GM19463 (cell line): ENCODE measurements at regions not wholly inside any gene's neighbourhood (a gene's known extent, or its start where the extent isn't known, plus 50 kb on each side); places are given as distances from the start of the nearest gene placed in this dataset.
"Not testable (repeated sequence)": the region's sequence is repeated elsewhere in the genome, so short reads cannot be mapped to it uniquely, and the experiment has no call there.

Experiments used
- ATAC-seq: cut with Tn5 transposase; IDR thresholded peaks from one replicate; pipeline ENCODE4 v1.9.1; 2021; ENCODE audit warnings: mild to moderate bottlenecking, moderate library complexity; ENCODE audit not compliant: unreplicated experiment

GRCh38 chr14:106062502-106063272 lies 536.3 kb downstream of the TMEM121 start:
- no peak for ATAC-seq

DNA sequence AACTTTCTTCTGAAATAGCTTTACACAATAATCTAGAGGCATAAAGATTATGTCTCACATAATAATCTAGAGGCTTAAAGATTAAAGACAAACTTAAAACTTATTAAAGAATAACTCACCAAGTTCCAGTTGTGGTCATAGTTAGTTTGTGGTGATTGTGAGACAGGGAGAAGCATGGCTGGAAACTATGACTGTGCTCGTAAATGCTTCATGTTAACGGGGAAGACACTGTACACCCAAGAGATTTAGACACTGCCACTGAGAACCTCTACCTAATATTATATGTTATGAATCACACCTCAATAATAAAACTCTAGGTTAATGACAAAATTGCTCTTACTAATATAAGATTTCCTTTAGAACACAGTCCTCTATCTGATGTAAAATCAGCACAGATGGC lies 541.6 kb downstream of the TMEM121 start:
- no peak for ATAC-seq

DNA sequence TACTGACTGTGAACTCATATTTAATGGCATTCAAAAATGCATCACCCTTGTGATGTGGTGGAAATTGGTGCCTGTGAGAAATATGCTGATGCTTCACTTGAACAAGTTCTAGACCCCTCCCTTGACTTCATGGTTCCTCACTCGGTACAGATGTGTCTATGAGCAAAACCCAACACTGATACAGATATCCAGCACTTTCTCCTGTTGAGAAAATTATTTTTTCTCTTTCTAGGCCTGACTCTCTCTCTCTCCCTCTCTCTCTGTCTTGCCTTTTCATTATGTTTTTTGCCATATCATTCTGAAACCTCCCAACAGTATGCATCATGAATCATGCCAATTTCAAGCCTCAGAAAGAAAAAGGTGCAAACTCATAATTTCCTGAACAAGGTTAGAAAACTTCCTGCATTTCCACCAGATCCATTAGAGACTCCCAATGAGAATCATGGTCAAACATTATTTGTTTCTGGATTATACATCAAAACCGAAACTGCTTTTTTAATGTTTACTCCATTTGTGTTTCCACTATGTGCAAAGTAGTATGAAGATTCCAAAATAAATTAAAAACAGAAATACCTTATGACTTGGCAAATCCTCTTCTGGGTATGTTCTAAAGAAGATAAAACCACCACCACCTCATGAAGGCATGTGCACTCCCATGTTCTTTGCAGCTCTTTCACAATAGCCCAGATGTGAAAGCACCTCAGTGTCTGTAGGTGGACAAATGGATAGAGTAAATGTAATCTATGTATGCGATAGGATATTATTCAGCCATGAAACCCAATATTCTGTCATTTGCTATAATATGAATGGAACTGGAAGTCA lies 543.6 kb downstream of the TMEM121 start:
- ATAC-seq: no peak

DNA sequence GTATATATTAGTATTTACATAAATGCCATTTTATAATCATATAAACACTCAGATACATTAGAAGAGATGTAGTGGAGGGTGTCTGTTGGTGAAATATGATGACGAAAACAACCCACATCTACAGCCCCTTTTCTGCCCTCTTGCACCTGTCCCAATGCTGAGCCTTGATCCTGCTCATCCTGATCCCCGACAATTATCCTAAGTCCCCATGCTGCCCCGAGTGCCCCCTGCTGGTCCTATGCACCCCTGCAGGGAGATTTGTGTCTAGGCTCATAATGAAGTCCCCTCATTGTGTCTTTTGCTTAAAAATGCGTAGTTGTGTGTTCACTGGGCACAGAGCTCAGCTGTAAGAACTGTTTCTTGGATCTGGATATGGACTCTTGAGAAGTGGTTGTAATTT lies 554.5 kb downstream of the TMEM121 start:
- no peak for ATAC-seq

DNA sequence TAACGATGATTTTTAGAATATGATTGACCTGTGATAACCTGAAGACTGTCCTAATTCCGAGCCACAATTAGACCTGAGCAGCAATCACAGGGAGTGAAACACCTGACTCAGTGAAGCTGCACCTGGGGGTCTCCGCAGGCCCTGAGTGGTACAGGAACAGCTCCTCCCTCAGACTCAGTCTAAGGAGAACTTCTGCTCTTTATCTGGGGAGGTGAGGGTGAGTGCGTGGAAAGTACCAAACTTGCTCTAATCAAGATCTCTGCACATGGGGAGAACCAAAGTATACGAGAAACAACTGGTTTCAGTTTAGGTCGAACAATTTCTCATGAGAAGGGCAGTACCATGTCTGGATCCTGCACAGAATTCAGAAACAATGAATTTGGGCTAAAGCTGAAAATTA lies 555.3 kb downstream of the TMEM121 start:
- not testable (repeated sequence) for ATAC-seq

- ATAC-seq: no peak
These were observed 556.7 kb downstream of the TMEM121 start for GRCh38 chr14:106083082-106083481.

DNA sequence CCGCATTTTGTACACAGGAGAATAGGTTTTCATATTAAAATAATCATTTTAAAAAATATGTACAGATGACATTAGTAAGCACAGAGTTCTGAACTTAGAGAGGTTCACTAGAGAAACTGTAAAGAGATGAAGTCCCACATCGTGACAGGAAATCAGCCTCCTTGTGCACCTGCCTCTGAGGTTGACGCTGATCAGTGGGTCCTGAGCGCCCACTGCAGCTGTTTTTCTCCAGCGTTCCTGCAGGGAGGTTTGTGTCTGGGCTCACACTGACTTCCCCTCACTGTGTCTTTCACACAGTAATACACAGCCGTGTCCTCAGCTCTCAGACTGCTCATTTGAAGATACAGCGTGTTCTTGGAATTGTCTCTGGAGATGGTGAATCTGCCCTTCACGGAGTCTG lies 561.5 kb downstream of the TMEM121 start:
- no peak for ATAC-seq

GRCh38 chr14:106088860-106089259 lies 562.5 kb downstream of the TMEM121 start:
- ATAC-seq: not testable (repeated sequence)

DNA sequence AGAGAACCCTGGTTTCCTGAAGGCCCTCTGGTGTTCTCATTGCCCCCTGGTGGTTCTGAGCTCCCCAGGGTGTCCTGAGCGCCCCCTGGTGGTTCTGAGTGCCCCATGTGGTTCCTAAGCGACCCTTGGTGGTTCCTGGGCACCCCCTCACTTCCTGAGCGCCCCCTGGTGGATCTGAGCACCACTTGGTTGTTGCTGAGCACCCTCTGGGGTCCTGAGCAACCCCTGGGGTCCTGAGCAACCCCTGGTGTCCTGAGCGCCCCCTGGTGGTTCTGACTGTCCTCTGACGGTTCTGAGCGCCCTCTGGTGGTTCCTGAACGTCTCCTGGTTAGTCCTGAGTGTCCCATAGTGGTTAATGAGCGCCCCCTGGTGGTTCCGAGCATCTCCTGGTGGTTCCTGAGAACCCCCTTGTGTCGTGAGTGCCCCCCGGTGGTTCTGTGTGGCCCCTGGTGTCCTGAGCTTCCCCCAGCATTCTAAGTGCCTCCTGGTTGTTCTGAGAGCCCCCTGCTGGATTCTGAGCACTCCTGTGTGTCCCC lies 568.3 kb downstream of the TMEM121 start:
- peak; percentile 90 for ATAC-seq

GRCh38 chr14:106107703-106108102 lies 581.3 kb downstream of the TMEM121 start:
- ATAC-seq: no peak

DNA sequence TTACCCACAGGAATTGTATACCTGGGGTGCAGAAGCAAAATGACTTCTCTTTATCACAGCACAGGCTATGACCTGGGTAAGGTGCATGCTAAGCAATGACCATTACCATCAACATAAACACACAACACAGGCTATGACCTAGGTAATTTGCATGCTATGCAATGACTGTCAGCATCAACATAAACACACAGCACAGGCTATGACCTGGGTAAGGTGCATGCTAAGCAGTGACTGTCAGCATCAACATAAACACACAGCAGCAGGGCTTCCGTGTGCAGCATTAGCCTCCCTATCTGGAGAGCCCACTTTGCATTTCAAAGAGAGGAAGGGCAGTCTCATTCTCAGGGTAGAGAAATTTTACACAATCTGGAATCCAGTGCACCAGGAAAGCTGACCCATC lies 583.0 kb downstream of the TMEM121 start:
- ATAC-seq: no peak

DNA sequence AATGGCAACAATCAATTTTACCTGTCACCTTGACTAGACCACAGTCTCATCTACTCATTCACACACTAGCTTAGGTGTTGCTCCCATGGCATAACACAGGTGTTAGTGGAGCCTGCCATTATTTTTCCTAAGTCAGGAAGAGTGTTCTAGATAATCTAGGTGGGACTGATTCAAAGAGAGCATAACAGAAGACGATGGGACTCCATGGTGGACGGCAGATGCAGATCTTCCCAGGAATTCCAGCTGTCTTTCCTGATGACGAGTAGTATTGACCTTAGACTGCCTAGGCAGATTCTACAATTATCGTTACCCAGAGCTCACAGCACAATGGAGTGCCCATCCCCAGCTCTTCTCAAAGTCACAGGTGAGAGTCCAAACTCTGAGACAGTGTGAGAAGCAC lies 589.0 kb downstream of the TMEM121 start:
- ATAC-seq: no peak

DNA sequence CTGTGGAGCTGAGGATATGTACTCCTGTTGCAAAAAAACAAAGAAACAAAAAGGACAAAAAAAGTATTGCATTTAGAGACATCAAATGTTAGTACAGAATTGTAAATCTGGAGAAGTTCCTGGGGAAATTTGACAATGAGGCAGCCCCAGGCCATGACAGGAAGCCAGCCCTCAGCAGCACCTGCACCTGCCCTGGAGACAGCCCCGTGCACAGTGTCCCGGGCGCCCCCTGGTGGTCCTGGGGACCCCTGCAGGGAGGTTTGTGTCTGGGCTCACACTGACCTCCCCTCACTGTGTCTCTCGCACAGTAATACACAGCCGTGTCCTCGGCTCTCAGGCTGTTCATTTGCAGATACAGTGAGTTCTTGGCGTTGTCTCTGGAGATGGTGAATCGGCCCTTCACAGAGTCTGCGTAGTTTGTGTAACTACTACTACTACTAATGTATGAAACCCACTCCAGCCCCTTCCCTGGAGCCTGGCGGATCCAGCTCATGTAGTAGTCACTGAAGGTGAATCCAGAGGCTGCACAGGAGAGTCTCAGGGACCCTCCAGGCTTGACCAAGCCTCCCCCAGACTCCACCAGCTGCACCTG lies 590.1 kb downstream of the TMEM121 start:
- ATAC-seq: not testable (repeated sequence)

DNA sequence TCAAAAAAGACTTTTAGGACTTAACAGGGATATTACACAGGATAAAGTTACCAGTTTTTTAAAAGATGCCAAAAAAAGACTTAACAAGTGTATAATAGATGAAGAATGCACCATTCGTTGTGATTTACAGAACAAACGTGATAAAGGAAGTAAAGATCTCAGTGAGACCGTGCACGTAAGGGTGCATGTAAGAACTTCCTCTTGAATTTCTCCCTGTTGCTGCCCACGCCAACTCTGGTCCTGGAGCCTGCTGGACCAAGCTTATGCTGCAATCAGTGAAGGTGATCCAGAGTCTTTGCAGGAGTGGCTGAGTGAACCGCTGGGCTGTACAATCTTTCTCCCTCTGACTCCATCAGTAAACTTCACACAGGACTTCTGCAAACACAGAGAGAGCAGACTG lies 593.7 kb downstream of the TMEM121 start:
- no peak for ATAC-seq

DNA sequence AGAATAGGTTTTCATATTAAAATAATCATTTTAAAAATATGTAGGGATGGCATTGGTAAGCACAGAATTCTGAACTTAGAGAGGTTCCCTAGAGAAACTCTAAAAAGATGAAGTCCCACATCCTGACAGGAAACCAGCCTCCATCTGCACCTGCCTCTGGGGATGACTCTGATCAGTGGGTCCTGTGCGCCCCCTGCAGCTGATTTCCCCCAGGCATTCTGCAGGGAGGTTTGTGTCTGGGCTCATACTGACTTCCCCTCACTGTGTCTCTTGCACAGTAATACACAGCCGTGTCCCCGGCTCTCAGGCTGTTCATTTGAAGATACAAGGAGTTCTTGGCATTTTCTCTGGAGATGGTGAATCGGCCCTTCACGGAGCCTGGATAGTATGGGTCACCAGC lies 602.9 kb downstream of the TMEM121 start:
- no peak for ATAC-seq

DNA sequence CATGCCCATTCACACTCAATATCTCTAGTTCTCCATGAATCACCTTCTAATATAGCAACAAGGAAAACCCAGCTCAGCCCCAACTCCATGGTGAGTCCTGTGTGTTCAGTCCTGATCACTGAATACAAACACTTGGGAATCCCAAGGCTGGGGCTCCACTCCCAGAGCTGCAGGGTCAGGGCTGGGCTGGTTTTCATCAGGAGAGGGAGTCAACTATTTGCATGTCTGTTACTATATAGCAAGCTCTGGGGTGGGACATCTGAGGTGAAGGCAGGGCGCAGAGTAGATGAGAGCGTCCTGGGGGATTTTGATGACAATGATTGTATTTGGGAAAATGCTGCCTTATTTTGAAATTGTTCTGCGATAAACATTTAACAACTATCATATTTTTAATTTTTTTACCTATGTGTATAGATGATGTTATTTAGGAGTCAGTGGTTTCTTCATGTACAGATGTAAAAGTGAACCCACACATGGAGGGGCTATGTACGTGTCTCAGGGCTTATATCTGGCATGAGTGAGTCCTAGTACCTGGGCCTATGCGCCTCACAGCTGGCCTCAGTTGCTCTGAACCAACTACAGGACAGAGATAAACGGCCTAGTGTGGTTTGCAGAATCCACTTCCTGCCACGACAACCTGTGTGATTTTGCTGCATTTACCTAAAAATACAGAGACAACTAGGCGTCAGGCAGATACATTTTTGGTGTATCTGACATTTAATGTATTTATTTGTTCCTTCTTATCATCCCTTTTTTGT lies 603.7 kb downstream of the TMEM121 start:
- ATAC-seq: not testable (repeated sequence)

DNA sequence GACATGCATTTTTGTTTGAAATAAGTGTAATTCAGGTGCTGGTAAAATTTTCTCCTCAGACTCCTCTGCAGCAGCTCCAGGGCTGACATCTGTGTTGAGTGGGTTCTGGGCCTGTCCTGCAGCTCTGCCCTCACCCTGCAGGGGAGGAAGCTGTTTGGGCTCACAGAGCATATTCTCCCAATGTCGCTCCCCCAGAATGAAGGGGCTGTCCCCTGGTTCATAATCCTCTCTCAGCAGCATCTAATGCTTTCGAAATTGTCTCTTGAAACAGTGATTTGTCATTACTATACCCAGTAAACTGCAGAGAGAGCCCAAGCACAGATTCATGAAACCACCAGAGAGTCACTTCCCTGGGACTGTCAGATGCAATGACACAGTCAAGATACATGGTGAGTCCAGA lies 606.7 kb downstream of the TMEM121 start:
- not testable (repeated sequence) for ATAC-seq

GRCh38 chr14:106134886-106135285 lies 608.5 kb downstream of the TMEM121 start:
- no peak for ATAC-seq

GRCh38 chr14:106141242-106142220 lies 615.1 kb downstream of the TMEM121 start:
- ATAC-seq: no peak

DNA sequence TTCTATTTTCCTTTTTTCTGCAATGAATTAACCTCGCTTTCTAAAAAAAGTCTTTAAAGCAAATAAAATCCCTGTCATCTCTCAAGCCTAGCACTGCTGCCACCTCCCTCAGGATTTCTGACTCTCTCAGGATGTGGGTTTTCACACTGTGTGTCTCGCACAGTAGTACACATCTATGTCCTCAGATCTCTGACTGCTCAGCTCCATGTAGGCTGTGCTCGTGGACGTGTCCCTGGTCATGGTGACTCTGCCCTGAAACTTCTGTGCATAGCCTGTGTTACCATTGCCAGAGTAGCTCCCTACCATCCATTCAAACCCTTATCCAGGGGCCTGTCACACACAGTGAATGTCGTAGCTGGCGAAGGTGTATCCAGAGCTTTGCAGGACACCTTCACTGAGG lies 619.3 kb downstream of the TMEM121 start:
- ATAC-seq: not testable (repeated sequence)
